Colonic mucosa (tissue), 4 donors: ENCODE measurements at regions not wholly inside any gene's neighbourhood (a gene's known extent, or its start where the extent isn't known, plus 50 kb on each side); places are given as distances from the start of the nearest gene placed in this dataset.

Source experiments
- DNase-seq: peaks from one replicate; pipeline ENCODE4 v3.0.0-alpha.2; 2020
- H3K27ac ChIP-seq: fragments of 200-600 bp; one replicate; pipeline ENCODE4 v1.8.0; 2021
- H3K27me3 ChIP-seq: fragments of 200-600 bp; one replicate; pipeline ENCODE4 v1.8.0; 2021
- H3K36me3 ChIP-seq: fragments of 200-600 bp; one replicate; pipeline ENCODE4 v1.8.0; 2021
- H3K4me1 ChIP-seq: fragments of 200-600 bp; one replicate; pipeline ENCODE4 v1.8.0; 2021; ENCODE audit warnings: mild to moderate bottlenecking
- H3K4me3 ChIP-seq: fragments of 200-600 bp; one replicate; pipeline ENCODE4 v1.8.0; 2021
- H3K9ac ChIP-seq, 2 donors: one replicate each; pipeline ENCODE4 v1.7.0; 2013; ENCODE audit warnings: control low read depth in 2 of 2, low read depth in 2 of 2, low read length in 2 of 2
- H3K9me3 ChIP-seq: fragments of 200-600 bp; one replicate; pipeline ENCODE4 v1.8.0; 2021
- CTCF ChIP-seq: fragments of 200-600 bp; IDR thresholded peaks from one replicate; pipeline ENCODE4 v1.8.0; 2022; ENCODE audit warnings: antibody characterized with exemption, mild to moderate bottlenecking
- intact Hi-C: fragments of 100-400 bp; cut with DNase I; formaldehyde crosslinking; loops from one replicate; pipeline ENCODE4 v1.14.1; 2022
- donor health status: healthy.
- donor health status: DM: no; HTN: no; CAD: no.
- donor health status: DM: no; HTN: no; CAD: no.

GRCh38 chr18:73839441-73839840 lies 308.2 kb downstream of the FBXO15 start:
- no peak overlapping the region for H3K4me3 ChIP-seq
- TF ChIP-seq CTCF, result no peak
- H3K9ac ChIP-seq, result no peak overlapping the region
- no peaks in the 10 kb centered on the region for H3K36me3 ChIP-seq
- intact Hi-C loops, result no loop called here
- H3K4me1 ChIP-seq, result no peaks in the 10 kb centered on the region
- no peak for DNase-seq
- H3K27me3 ChIP-seq, result no peaks in the 10 kb centered on the region
- H3K9me3 ChIP-seq, result no peaks in the 10 kb centered on the region
- H3K27ac ChIP-seq, result no peak overlapping the region

DNA sequence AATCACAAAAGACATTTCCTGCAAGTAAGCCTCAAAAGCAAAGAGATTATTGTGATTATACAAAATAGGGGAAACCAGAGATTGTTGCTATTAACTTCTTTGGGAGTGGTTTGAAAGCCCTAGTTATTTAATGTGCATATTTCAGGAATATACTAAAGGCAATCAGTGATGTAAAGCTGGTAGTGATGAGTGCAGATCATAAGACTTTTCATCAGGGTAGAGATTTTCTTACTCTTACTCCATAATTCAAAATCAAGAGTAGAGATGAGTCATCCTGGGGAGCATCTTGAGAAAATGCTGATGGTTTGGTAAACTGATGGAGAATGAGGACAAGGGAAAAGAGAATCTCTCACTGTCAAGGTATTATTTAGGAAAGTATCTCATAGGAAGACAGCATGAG lies 309.5 kb downstream of the FBXO15 start:
- no peak for DNase-seq
- H3K4me1 ChIP-seq, result no peaks in the 10 kb centered on the region
- H3K9me3 ChIP-seq, result no peaks in the 10 kb centered on the region
- H3K4me3 ChIP-seq, result no peak overlapping the region
- H3K9ac ChIP-seq, result no peak overlapping the region
- intact Hi-C loops, result no loop called here
- H3K36me3 ChIP-seq, result no peaks in the 10 kb centered on the region
- no peak overlapping the region for H3K27ac ChIP-seq
- no peaks in the 10 kb centered on the region for H3K27me3 ChIP-seq
- no peak for TF ChIP-seq CTCF

GRCh38 chr18:73835656-73836364 lies 311.8 kb downstream of the FBXO15 start:
- DNase-seq, result no peak
- Histone ChIP-seq H3K27me3 (no peaks in the 10 kb centered on the region), H3K4me3 (no peak overlapping the region), H3K36me3 (no peaks in the 10 kb centered on the region), H3K4me1 (no peaks in the 10 kb centered on the region), H3K9ac (no peak overlapping the region), H3K27ac (no peak overlapping the region), H3K9me3 (no peaks in the 10 kb centered on the region)
- intact Hi-C loops, result no loop called here
- TF ChIP-seq CTCF, result no peak

DNA sequence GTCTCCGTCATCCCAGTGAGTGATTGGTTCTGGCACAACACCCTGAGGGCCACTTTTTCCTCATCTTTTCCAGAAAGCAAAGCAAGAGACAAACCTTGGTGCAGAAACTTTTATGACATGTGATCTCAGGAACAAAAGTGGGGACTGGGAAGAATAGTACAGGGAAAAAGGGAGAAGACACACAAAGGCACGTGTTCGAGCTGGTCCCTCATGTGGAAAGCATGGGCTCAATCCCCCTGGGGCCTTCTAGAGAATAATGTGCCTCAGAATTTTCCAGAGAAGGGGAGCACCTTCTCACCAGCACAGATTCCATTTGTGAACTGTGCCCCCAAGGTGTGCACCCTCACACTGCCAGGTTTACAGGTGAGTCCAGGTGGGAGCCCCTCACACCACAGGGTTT lies 312.6 kb downstream of the FBXO15 start:
- Histone ChIP-seq H3K9me3 (no peaks in the 10 kb centered on the region), H3K4me1 (no peaks in the 10 kb centered on the region), H3K36me3 (no peaks in the 10 kb centered on the region), H3K27me3 (no peaks in the 10 kb centered on the region), H3K4me3 (no peak overlapping the region), H3K27ac (no peak overlapping the region), H3K9ac (no peak overlapping the region)
- TF ChIP-seq CTCF, result no peak
- intact Hi-C loops, result no loop called here
- DNase-seq, result no peak

DNA sequence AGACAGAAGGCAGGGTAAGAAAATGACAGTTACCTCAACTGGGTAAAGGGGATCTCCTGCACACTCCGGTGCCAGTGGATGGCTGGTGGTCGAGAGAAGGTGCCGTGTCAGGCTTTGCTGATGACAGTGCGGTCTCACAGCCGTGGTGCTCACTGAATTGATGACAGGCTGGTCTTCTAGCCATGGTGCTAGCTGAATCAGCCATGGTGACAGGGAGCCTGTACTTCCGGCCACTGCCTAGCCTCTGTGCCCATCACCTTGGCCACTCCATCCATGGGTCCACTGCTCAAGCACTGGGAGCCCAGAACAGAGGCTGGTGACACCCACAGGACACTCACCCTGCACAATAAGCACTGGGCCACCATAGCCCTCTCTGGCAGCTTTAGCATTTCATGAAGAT lies 315.9 kb downstream of the FBXO15 start:
- H3K9ac ChIP-seq, result no peak overlapping the region
- no peaks in the 10 kb centered on the region for H3K27me3 ChIP-seq
- TF ChIP-seq CTCF, result no peak
- H3K9me3 ChIP-seq, result no peaks in the 10 kb centered on the region
- no peaks in the 10 kb centered on the region for H3K36me3 ChIP-seq
- no peak overlapping the region for H3K4me3 ChIP-seq
- H3K27ac ChIP-seq, result no peak overlapping the region
- H3K4me1 ChIP-seq, result no peaks in the 10 kb centered on the region
- intact Hi-C loops, result no loop called here
- DNase-seq, result no peak
